HCT116 (cell line): ENCODE measurements at regions not wholly inside any gene's neighbourhood (a gene's known extent, or its start where the extent isn't known, plus 50 kb on each side); places are given as distances from the start of the nearest gene placed in this dataset.

Experiments used
- CBX3 ChIP-seq: IDR thresholded peaks from 2 replicates; pipeline ENCODE4 v1.6.1; 2012; ENCODE audit warnings: low read depth
- CEBPB ChIP-seq: IDR thresholded peaks from 2 replicates; pipeline ENCODE4 v1.6.1; 2012; ENCODE audit warnings: low read depth
- EGR1 ChIP-seq: IDR thresholded peaks from 2 replicates; pipeline ENCODE4 v1.6.1; 2012; ENCODE audit warnings: low read depth
- EZH2 ChIP-seq: fragments of 200-600 bp; sonication (generic); IDR thresholded peaks from 2 replicates; pipeline ENCODE4 v1.6.1; 2017; ENCODE audit warnings: antibody characterized with exemption, mixed run types
- EZH2phosphoT487 ChIP-seq: fragments of 200-600 bp; IDR thresholded peaks from 2 replicates; pipeline ENCODE4 v1.6.1; 2018; ENCODE audit warnings: antibody characterized with exemption, borderline replicate concordance
- JUND ChIP-seq: IDR thresholded peaks from 2 replicates; pipeline ENCODE4 v1.6.1; 2012
- POLR2A ChIP-seq: IDR thresholded peaks from 2 replicates; pipeline ENCODE4 v1.7.0; 2011; ENCODE audit warnings: borderline replicate concordance; ENCODE audit not compliant: insufficient read depth, insufficient read length; ENCODE audit errors: extremely low read depth
- POLR2AphosphoS5 ChIP-seq: IDR thresholded peaks from 2 replicates; pipeline ENCODE4 v1.6.1; 2011; ENCODE audit warnings: mild to moderate bottlenecking, low read depth, low read length, moderate library complexity
- RAD21 ChIP-seq: IDR thresholded peaks from 2 replicates; pipeline ENCODE4 v1.6.1; 2012; ENCODE audit warnings: low read depth, mild to moderate bottlenecking
- YY1 ChIP-seq: IDR thresholded peaks from 2 replicates; pipeline ENCODE4 v1.6.1; 2011; ENCODE audit warnings: low read length, low read depth, moderate library complexity, mild to moderate bottlenecking; ENCODE audit not compliant: insufficient replicate concordance; ENCODE audit errors: extremely low read depth
- ZNF274 ChIP-seq: fragments of 200-500 bp; sonication (Bioruptor generic); IDR thresholded peaks from 2 replicates; pipeline ENCODE4 v1.6.1; 2014; ENCODE audit warnings: mild to moderate bottlenecking, low read depth, low read length, inconsistent platforms
- TF ChIP-seq, protein P1 (sequence below): IDR thresholded peaks from 2 replicates; pipeline ENCODE4 v1.6.1; 2012
- TF ChIP-seq, protein P2 (sequence below), 3 experiments: fragments of 200-600 bp in 1 of 3; sonication (generic) in 1 of 3; IDR thresholded peaks in 2 of 3; conservative IDR thresholded peaks in 1 of 3; 2 replicates each; pipeline ENCODE4 v1.5.1; 2012 to 2017; ENCODE audit warnings: low read depth in 2 of 3, low read length in 2 of 3, antibody characterized with exemption in 1 of 3, borderline replicate concordance in 1 of 3, control low read depth in 1 of 3, mild to moderate bottlenecking in 1 of 3, mixed read lengths in 1 of 3, mixed run types in 1 of 3, moderate library complexity in 1 of 3; ENCODE audit not compliant: insufficient read depth in 1 of 3

DNA sequence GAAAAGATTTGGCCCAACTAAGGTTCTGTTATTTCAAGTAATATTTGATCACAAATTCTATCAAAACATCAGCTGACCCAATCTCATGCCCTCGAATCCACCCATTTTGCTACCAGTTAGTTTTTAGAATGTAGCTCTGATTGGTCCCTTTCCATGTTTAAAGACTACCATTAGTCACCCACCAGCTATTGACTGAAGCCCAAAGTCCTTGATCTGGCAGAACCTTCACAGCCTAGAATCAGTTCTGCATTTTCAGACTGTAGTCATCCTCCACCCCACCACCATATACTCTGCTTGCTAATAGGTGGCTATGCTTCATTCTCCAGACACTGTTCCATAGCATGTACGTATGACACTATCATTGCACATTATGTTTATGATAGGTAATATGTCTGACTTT, 182.2 kb upstream of the TARS1 start:
- TF ChIP-seq, protein P1, sequence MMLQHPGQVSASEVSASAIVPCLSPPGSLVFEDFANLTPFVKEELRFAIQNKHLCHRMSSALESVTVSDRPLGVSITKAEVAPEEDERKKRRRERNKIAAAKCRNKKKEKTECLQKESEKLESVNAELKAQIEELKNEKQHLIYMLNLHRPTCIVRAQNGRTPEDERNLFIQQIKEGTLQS, result no peak
- TF ChIP-seq, protein P2, sequence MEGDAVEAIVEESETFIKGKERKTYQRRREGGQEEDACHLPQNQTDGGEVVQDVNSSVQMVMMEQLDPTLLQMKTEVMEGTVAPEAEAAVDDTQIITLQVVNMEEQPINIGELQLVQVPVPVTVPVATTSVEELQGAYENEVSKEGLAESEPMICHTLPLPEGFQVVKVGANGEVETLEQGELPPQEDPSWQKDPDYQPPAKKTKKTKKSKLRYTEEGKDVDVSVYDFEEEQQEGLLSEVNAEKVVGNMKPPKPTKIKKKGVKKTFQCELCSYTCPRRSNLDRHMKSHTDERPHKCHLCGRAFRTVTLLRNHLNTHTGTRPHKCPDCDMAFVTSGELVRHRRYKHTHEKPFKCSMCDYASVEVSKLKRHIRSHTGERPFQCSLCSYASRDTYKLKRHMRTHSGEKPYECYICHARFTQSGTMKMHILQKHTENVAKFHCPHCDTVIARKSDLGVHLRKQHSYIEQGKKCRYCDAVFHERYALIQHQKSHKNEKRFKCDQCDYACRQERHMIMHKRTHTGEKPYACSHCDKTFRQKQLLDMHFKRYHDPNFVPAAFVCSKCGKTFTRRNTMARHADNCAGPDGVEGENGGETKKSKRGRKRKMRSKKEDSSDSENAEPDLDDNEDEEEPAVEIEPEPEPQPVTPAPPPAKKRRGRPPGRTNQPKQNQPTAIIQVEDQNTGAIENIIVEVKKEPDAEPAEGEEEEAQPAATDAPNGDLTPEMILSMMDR (IDR thresholded peaks at IDR 0.05 in 2 of 3, conservative IDR thresholded peaks at IDR 0.05 in 1 of 3; ENCODE audit: borderline replicate concordance in 1 of 3, insufficient read depth in 1 of 3, low read depth in 2 of 3, low read length in 2 of 3), result no peak
- TF ChIP-seq POLR2AphosphoS5 (no peak), POLR2A (no peak), EZH2phosphoT487 (no peak), CEBPB (no peak), ZNF274 (no peak), EGR1 (no peak), CBX3 (no peak), EZH2 (no peak), YY1 (no peak), RAD21 (no peak), JUND (no peak)
